ACC112 (cell line): ENCODE measurements at regions not wholly inside any gene's neighbourhood (a gene's known extent, or its start where the extent isn't known, plus 50 kb on each side); places are given as distances from the start of the nearest gene placed in this dataset.
"Not testable (repeated sequence)": the region's sequence is repeated elsewhere in the genome, so short reads cannot be mapped to it uniquely, and the experiment has no call there.

Source experiments
- H2AFZ ChIP-seq: fragments of 200-600 bp; sonication (generic); one replicate; pipeline ENCODE4 v1.6.0; 2017; ENCODE audit warnings: antibody characterized with exemption, low read length; ENCODE audit not compliant: unreplicated experiment
- H3K27ac ChIP-seq: fragments of 200-600 bp; sonication (generic); 2 replicates; pipeline ENCODE4 v1.5.1; 2014; ENCODE audit warnings: low read depth, mild to moderate bottlenecking, antibody characterized with exemption, low read length, moderate library complexity
- H3K27me3 ChIP-seq: fragments of 200-600 bp; sonication (generic); 2 replicates; pipeline ENCODE4 v1.6.1; 2014; ENCODE audit warnings: mild to moderate bottlenecking, antibody characterized with exemption, low read length, moderate library complexity, mixed read lengths; ENCODE audit not compliant: insufficient read depth
- H3K36me3 ChIP-seq: fragments of 200-600 bp; sonication (generic); 2 replicates; pipeline ENCODE4 v1.6.1; 2016; ENCODE audit warnings: mild to moderate bottlenecking, antibody characterized with exemption, low read length, moderate library complexity, mixed read lengths; ENCODE audit not compliant: insufficient read depth
- H3K4me1 ChIP-seq: fragments of 200-600 bp; sonication (generic); one replicate; pipeline ENCODE4 v1.6.1; 2016; ENCODE audit warnings: low read length, mixed read lengths; ENCODE audit not compliant: insufficient read depth, unreplicated experiment, control insufficient read depth
- H3K4me3 ChIP-seq: fragments of 200-600 bp; sonication (generic); 2 replicates; pipeline ENCODE4 v1.5.1; 2014; ENCODE audit warnings: mild to moderate bottlenecking, low read depth, low read length
- H3K79me2 ChIP-seq: fragments of 200-600 bp; sonication (generic); one replicate; pipeline ENCODE4 v1.6.0; 2016; ENCODE audit warnings: low read length; ENCODE audit not compliant: control insufficient read depth, unreplicated experiment, insufficient read depth

GRCh38 chr2:209230560-209230959, 193.3 kb upstream of the MAP2 start:
- Histone ChIP-seq H3K79me2 (no peaks in the 10 kb centered on the region), H3K36me3 (no peaks in the 10 kb centered on the region), H3K27me3 (no peaks in the 10 kb centered on the region), H2AFZ (no peak overlapping the region), H3K4me3 (no peak overlapping the region), H3K27ac (no peak overlapping the region), H3K4me1 (no peaks in the 10 kb centered on the region)

GRCh38 chr2:209236377-209236776, 187.5 kb upstream of the MAP2 start:
- no peak overlapping the region for H2AFZ ChIP-seq
- H3K27ac ChIP-seq: no peak overlapping the region
- H3K4me1 ChIP-seq: no peaks in the 10 kb centered on the region
- no peaks in the 10 kb centered on the region for H3K36me3 ChIP-seq
- no peaks in the 10 kb centered on the region for H3K27me3 ChIP-seq
- H3K79me2 ChIP-seq: no peaks in the 10 kb centered on the region
- H3K4me3 ChIP-seq: no peak overlapping the region

- no peaks in the 10 kb centered on the region for H3K79me2 ChIP-seq
- H2AFZ ChIP-seq: no peak overlapping the region
- no peaks in the 10 kb centered on the region for H3K27me3 ChIP-seq
- no peak overlapping the region for H3K4me3 ChIP-seq
- no peak overlapping the region for H3K27ac ChIP-seq
- H3K4me1 ChIP-seq: no peaks in the 10 kb centered on the region
- no peaks in the 10 kb centered on the region for H3K36me3 ChIP-seq
These were observed 184.9 kb upstream of the MAP2 start for GRCh38 chr2:209238765-209239584.

GRCh38 chr2:209239585-209239938, 184.3 kb upstream of the MAP2 start:
- Histone ChIP-seq H3K27ac (no peak overlapping the region), H3K79me2 (no peaks in the 10 kb centered on the region), H3K27me3 (no peaks in the 10 kb centered on the region), H3K4me3 (no peak overlapping the region), H3K4me1 (no peaks in the 10 kb centered on the region), H2AFZ (no peak overlapping the region), H3K36me3 (no peaks in the 10 kb centered on the region)

- no peak overlapping the region for H2AFZ ChIP-seq
- H3K27me3 ChIP-seq: no peaks in the 10 kb centered on the region
These were observed 183.6 kb upstream of the MAP2 start for GRCh38 chr2:209240204-209240603.

GRCh38 chr2:209253544-209253943, 170.3 kb upstream of the MAP2 start:
- Histone ChIP-seq H3K27me3 (peaks cover 11% of the 10 kb centered on the region), H2AFZ (no peak overlapping the region), H3K27ac (no peak overlapping the region), H3K79me2 (no peaks in the 10 kb centered on the region), H3K4me1 (no peaks in the 10 kb centered on the region), H3K4me3 (no peak overlapping the region), H3K36me3 (no peaks in the 10 kb centered on the region)

More at GRCh38 chr2:209240204-209240603, 183.6 kb upstream of the MAP2 start:
- Histone ChIP-seq H3K4me3 (no peak overlapping the region), H3K79me2 (no peaks in the 10 kb centered on the region), H3K4me1 (no peaks in the 10 kb centered on the region), H3K27ac (no peak overlapping the region), H3K36me3 (no peaks in the 10 kb centered on the region)

GRCh38 chr2:209259767-209260166, 164.1 kb upstream of the MAP2 start:
- Histone ChIP-seq H3K79me2 (no peaks in the 10 kb centered on the region), H2AFZ (no peak overlapping the region), H3K4me3 (no peak overlapping the region), H3K27me3 (peaks cover 11% of the 10 kb centered on the region), H3K4me1 (no peaks in the 10 kb centered on the region), H3K36me3 (no peaks in the 10 kb centered on the region), H3K27ac (no peak overlapping the region)

- no peak overlapping the region for H2AFZ ChIP-seq
- no peak overlapping the region for H3K27ac ChIP-seq
- no peaks in the 10 kb centered on the region for H3K79me2 ChIP-seq
- no peaks in the 10 kb centered on the region for H3K4me1 ChIP-seq
- peaks cover 11% of the 10 kb centered on the region for H3K27me3 ChIP-seq
- no peaks in the 10 kb centered on the region for H3K36me3 ChIP-seq
- H3K4me3 ChIP-seq: no peak overlapping the region
These were observed 163.6 kb upstream of the MAP2 start for GRCh38 chr2:209260281-209260680.

GRCh38 chr2:209261366-209262053, 162.3 kb upstream of the MAP2 start:
- not testable (repeated sequence) for H3K36me3 ChIP-seq, H3K4me3 ChIP-seq, H3K4me1 ChIP-seq, H3K27me3 ChIP-seq, H2AFZ ChIP-seq, H3K79me2 ChIP-seq, H3K27ac ChIP-seq

GRCh38 chr2:209269024-209269423, 154.8 kb upstream of the MAP2 start:
- no peak overlapping the region for H3K27ac ChIP-seq
- no peaks in the 10 kb centered on the region for H3K79me2 ChIP-seq
- no peaks in the 10 kb centered on the region for H3K27me3 ChIP-seq
- no peaks in the 10 kb centered on the region for H3K4me1 ChIP-seq
- H3K4me3 ChIP-seq: no peak overlapping the region
- no peaks in the 10 kb centered on the region for H3K36me3 ChIP-seq
- H2AFZ ChIP-seq: no peak overlapping the region

- H3K79me2 ChIP-seq: no peaks in the 10 kb centered on the region
- H3K4me1 ChIP-seq: no peaks in the 10 kb centered on the region
- H3K27ac ChIP-seq: no peak overlapping the region
- H3K27me3 ChIP-seq: no peaks in the 10 kb centered on the region
- H3K4me3 ChIP-seq: no peak overlapping the region
- H3K36me3 ChIP-seq: no peaks in the 10 kb centered on the region
- no peak overlapping the region for H2AFZ ChIP-seq
These were observed 147.8 kb upstream of the MAP2 start for GRCh38 chr2:209276000-209276399.
